K562 (cell line): ENCODE measurements at regions not wholly inside any gene's neighbourhood (a gene's known extent, or its start where the extent isn't known, plus 50 kb on each side); places are given as distances from the start of the nearest gene placed in this dataset.

Source experiments
- ATAC-seq: fragments of 200-7000 bp; cut with Tn5 transposase; 3 replicates; pipeline ENCODE4 v1.9.1; 2020; ENCODE audit warnings: moderate library complexity
- BruUV-seq: library from RNA; stranded (reverse); fragments of 400-500 nt; replicated peaks from 2 replicates; lab custom pipeline; 2021; lab: Mats Ljungman, UMichigan
- CTCF ChIA-PET: fragments of 300-600 bp; formaldehyde crosslinking; extraction: SDS; loops from one replicate; lab custom pipeline; 2021; ENCODE audit warnings: low intra/inter-chr PET ratio; lab: Yijun Ruan, JAX
- POLR2A ChIA-PET: fragments of 300-600, 350-650 bp; sonication (Branson Sonifier 250); formaldehyde crosslinking; extraction: SDS; loops from one replicate; lab custom pipeline; 2021; ENCODE audit warnings: antibody characterized with exemption, inconsistent platforms; lab: Yijun Ruan, JAX
- DNase-seq, 4 experiments: peaks; one replicate each; pipeline versions ENCODE4 v3.0.0 to v3.0.0-alpha.2; 2011 to 2018; ENCODE audit warnings: low spot score in 3 of 4, mixed read lengths in 3 of 4; ENCODE audit errors: extremely low read depth in 1 of 4
- FAIRE-seq: peaks from 2 replicates; lab custom pipeline; 2011; peaks lifted over from hg19 to GRCh38; lab: Jason Lieb, UNC
- H2AFZ ChIP-seq: 2 replicates; pipeline ENCODE4 v1.6.0; 2011; ENCODE audit warnings: low read depth, low read length, control low read depth, inconsistent platforms
- H3K27ac ChIP-seq: fragments of 200-600 bp; 3 replicates; pipeline ENCODE4 v1.8.0; 2011; ENCODE audit warnings: low read depth, mild to moderate bottlenecking, control low read depth, inconsistent platforms, low read length, moderate library complexity, mixed read lengths; ENCODE audit errors: extremely low read depth
- H3K27me3 ChIP-seq, 2 experiments: fragments of 300-600 bp in 1 of 2; 2 replicates in 1 of 2; 3 replicates in 1 of 2; pipeline versions ENCODE4 v1.6.0 to v1.8.0; 2011; ENCODE audit warnings: inconsistent platforms in 2 of 2, low read length in 2 of 2, mild to moderate bottlenecking in 1 of 2, mixed read lengths in 1 of 2, moderate library complexity in 1 of 2; ENCODE audit not compliant: control insufficient read depth in 2 of 2, insufficient read depth in 2 of 2
- H3K36me3 ChIP-seq: fragments of 300-600 bp; 3 replicates; pipeline ENCODE4 v1.8.0; 2011; ENCODE audit warnings: mild to moderate bottlenecking, low read length, inconsistent platforms; ENCODE audit not compliant: control insufficient read depth, insufficient read depth
- H3K4me1 ChIP-seq, 2 experiments: fragments of 200-600 bp in 1 of 2; replicated peaks in 1 of 2; 2 replicates in 1 of 2; 3 replicates in 1 of 2; pipeline versions ENCODE4 v1.5.1 to v1.8.0; 2011; ENCODE audit warnings: inconsistent platforms in 2 of 2, low read length in 2 of 2, mild to moderate bottlenecking in 1 of 2, mixed read lengths in 1 of 2, moderate library complexity in 1 of 2; ENCODE audit not compliant: control insufficient read depth in 2 of 2, insufficient read depth in 2 of 2
- H3K4me2 ChIP-seq: 2 replicates; pipeline ENCODE4 v1.6.1; 2011; ENCODE audit warnings: low read length, control low read depth, inconsistent platforms, mixed read lengths; ENCODE audit not compliant: insufficient read depth
- H3K4me3 ChIP-seq: fragments of 200-600 bp; sonication (generic), shearing (Covaris generic); 2 replicates; pipeline ENCODE4 v1.5.1; 2016; ENCODE audit warnings: control low read depth, inconsistent platforms
- H3K79me2 ChIP-seq: fragments of 200-600 bp; 3 replicates; pipeline ENCODE4 v1.8.0; 2011; ENCODE audit warnings: low read length, inconsistent platforms; ENCODE audit not compliant: control insufficient read depth, insufficient read depth
- H3K9ac ChIP-seq, 2 experiments: 2 replicates each; pipeline versions ENCODE4 v1.6.0 to v1.6.1; 2011; ENCODE audit warnings: low read depth in 2 of 2, low read length in 2 of 2, control low read depth in 1 of 2, inconsistent platforms in 1 of 2, mild to moderate bottlenecking in 1 of 2, mixed read lengths in 1 of 2; ENCODE audit not compliant: insufficient read depth in 1 of 2
- H3K9me1 ChIP-seq: one replicate; pipeline ENCODE4 v1.6.0; 2011; ENCODE audit warnings: inconsistent platforms, mild to moderate bottlenecking, low read length, moderate library complexity; ENCODE audit not compliant: control insufficient read depth, insufficient read depth
- H3K9me3 ChIP-seq: replicated peaks from 2 replicates; pipeline ENCODE4 v1.5.1; 2011; ENCODE audit warnings: low read depth, low read length, inconsistent platforms; ENCODE audit not compliant: control insufficient read depth, insufficient read depth
- H4K20me1 ChIP-seq: replicated peaks from 2 replicates; pipeline ENCODE4 v1.6.1; 2011; ENCODE audit warnings: low read length, inconsistent platforms, mixed read lengths; ENCODE audit not compliant: control insufficient read depth, insufficient read depth
- C11orf30 ChIP-seq: fragments of 450-650 bp; IDR thresholded peaks from 2 replicates; pipeline ENCODE4 v1.6.1; 2016; ENCODE audit warnings: low read depth, mild to moderate bottlenecking
- NFIC ChIP-seq: fragments of 450-650 bp; IDR thresholded peaks from 2 replicates; pipeline ENCODE4 v1.6.1; 2017; ENCODE audit warnings: mild to moderate bottlenecking, inconsistent platforms
- POLR2A ChIP-seq: fragments of 450-650 bp; conservative IDR thresholded peaks from 2 replicates; pipeline ENCODE4 v1.6.1; 2016
- POLR2G ChIP-seq: fragments of 200-400 bp; formaldehyde crosslinking; IDR thresholded peaks from 2 replicates; pipeline ENCODE4 v1.6.1; 2017; ENCODE audit warnings: low read depth, mild to moderate bottlenecking, antibody characterized with exemption, low read length, moderate library complexity
- U2AF1 ChIP-seq: fragments of 200-400 bp; formaldehyde crosslinking; optimal IDR thresholded peaks from 2 replicates; pipeline ENCODE3; 2017; ENCODE audit warnings: mild to moderate bottlenecking, low read depth, low read length, moderate library complexity
- WGBS: fragments of 100-300 bp; shearing (Covaris generic); methylation state at CpG from one replicate; pipeline ENCODE4 v1.1.6; 2016; ENCODE audit warnings: low coverage, mixed read lengths; ENCODE audit not compliant: insufficient coverage; ENCODE audit errors: missing lambda C conversion rate; 5-methylcytosine and 5-hydroxymethylcytosine counted together
- in situ Hi-C: fragments of 300-500 bp; cut with MboI; formaldehyde crosslinking; loops from 4 replicates; pipeline ENCODE4 v1.15.0; 2018; ENCODE audit warnings: inconsistent platforms, mixed read lengths
- intact Hi-C: fragments of 100-400 bp; cut with micrococcal nuclease; formaldehyde crosslinking; loops from 2 replicates; pipeline ENCODE4 v1.14.2; 2022

GRCh38 chr3:127035677-127036076 lies 52.8 kb downstream of the PLXNA1 start:
- H3K36me3 ChIP-seq: peaks cover 21% of the 10 kb centered on the region; the same call in 1 of the 3 replicates
- H3K4me3 ChIP-seq: no peak overlapping the region
- intact Hi-C loops: no loop called here
- TF ChIP-seq POLR2A (0 out of 2 replicates have a peak, but pooled peaks have one; percentile 7), C11orf30 (peak; percentile 33; the same call in 1 of the 2 replicates), POLR2G (peak; percentile 55), NFIC (peak; percentile 66), U2AF1 (no peak)
- TF ChIP-seq, all 486 proteins: peak for 4
- DNase-seq (no peak), ATAC-seq (peak; percentile 47), FAIRE-seq (no peak)
- Histone ChIP-seq H3K9me3 (no peaks in the 10 kb centered on the region), H3K27me3 (peaks cover 0 to 12% of the 10 kb centered on the region in 2 experiments; a peak in 1 of 5 replicates), H2AFZ (no peak overlapping the region), H3K9me1 (no peaks in the 10 kb centered on the region), H3K9ac (peak overlapping the region in 1 of 2 experiments; percentile 71; a peak in 2 of 4 replicates), H3K27ac (no peak overlapping the region), H3K79me2 (no peaks in the 10 kb centered on the region), H3K4me2 (no peak overlapping the region), H3K4me1 (peaks cover 0 to 28% of the 10 kb centered on the region in 2 experiments; a peak in 3 of 5 replicates), H4K20me1 (peaks cover 5% of the 10 kb centered on the region; the same call in 1 of the 2 replicates)
- no TSS peak for BruUV-seq
- 40% methylated on average over 9 of the region's 10 CpGs for WGBS
- in situ Hi-C loops: no loop called here
- ChIA-PET POLR2A (no interaction called here), CTCF (no interaction called here)
